Pancreas (tissue), 10 donors: ENCODE measurements at regions not wholly inside any gene's neighbourhood (a gene's known extent, or its start where the extent isn't known, plus 50 kb on each side); places are given as distances from the start of the nearest gene placed in this dataset.

ENCODE experiments used
- ATAC-seq, 4 donors: fragments of 200-7000 bp; cut with Tn5 transposase; one replicate each; pipeline versions ENCODE4 v1.8.0 to v1.9.1; 2020; ENCODE audit warnings: mild to moderate bottlenecking in 4 of 4, moderate library complexity in 4 of 4
- DNase-seq, 6 donors: peaks; one replicate each; pipeline ENCODE4 v3.0.0-alpha.2; 2020
- FAIRE-seq: peaks from 2 replicates; lab custom pipeline; 2012; peaks lifted over from hg19 to GRCh38; lab: Jason Lieb, UNC
- H3K27ac ChIP-seq, 4 donors: fragments of 200-600 bp; sonication (generic); 1 replicate in 3 of 4; 2 replicates in 1 of 4; pipeline versions ENCODE4 v1.5.0 to v1.8.0; 2020
- H3K27me3 ChIP-seq, 4 donors: fragments of 200-600 bp; one replicate each; pipeline ENCODE4 v1.8.0; 2021
- H3K36me3 ChIP-seq, 3 donors: fragments of 200-600 bp; sonication (generic) in 1 of 3; one replicate each; pipeline versions ENCODE4 v1.5.0 to v1.8.0; 2020 to 2021
- H3K4me1 ChIP-seq, 3 donors: fragments of 200-600 bp; one replicate each; pipeline ENCODE4 v1.8.0; 2021
- H3K4me3 ChIP-seq, 4 donors: fragments of 200-600 bp; sonication (generic) in 2 of 4; one replicate each; pipeline versions ENCODE4 v1.5.0 to v1.8.0; 2020 to 2021
- H3K9me3 ChIP-seq, 4 donors: fragments of 200-600 bp; one replicate each; pipeline ENCODE4 v1.8.0; 2021
- WGBS, 2 donors: extraction: QIAGEN DNeasy Blood & Tissue Kit; methylation state at CpG; one replicate each; pipeline ENCODE4 v1.1.7; 2013; 5-methylcytosine and 5-hydroxymethylcytosine counted together
- intact Hi-C, 3 donors: fragments of 100-400 bp; cut with DNase I; formaldehyde crosslinking; loops; one replicate each; pipeline versions ENCODE4 v1.11.1 to v1.14.2; 2022
- TF ChIP-seq, protein P1 (sequence below), 4 donors: fragments of 200-600 bp; sonication (generic) in 3 of 4; IDR thresholded peaks; one replicate each; pipeline versions ENCODE4 v1.5.0 to v1.8.0; 2021; ENCODE audit warnings: antibody characterized with exemption in 4 of 4
- donor health status: healthy with polysubstance abuse.
- donor health status: DM: no; HTN: no; CAD: no; lungs with moderate emphysema.
- donor health status: DM: no; HTN: no; CAD: no.
- donor health status: control.
- donor health status: control.
- donor health status: Bipolar disorder and iron deficiency.
- donor health status: DM: yes; HTN: yes; CAD: no.
- donor health status: DM: no; HTN: no; CAD: no.
- donor health status: DM: no; HTN: no; CAD: no.
- donor health status: DM: yes; HTN: yes; CAD: no.

DNA sequence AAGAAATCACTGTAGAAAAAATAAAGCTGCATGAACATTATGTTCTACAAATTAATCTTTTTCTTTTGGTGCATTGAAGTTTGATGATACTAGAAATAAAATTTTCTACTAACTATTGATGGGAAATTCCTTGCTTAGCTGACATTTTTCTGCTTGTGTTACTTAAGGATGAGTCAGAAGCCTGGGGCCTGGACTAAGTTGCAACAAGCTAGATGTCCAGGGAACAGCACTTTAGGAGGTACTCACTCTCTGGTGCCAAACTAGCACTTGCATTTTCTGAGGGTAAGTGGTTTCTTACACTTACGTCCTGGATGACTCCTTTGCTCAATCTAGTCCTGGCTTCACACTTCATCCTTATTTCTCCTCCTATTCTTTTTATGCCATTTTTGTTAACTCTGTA is 945.1 kb downstream of the IGSF11 start:
- Histone ChIP-seq H3K4me3 (no peak overlapping the region), H3K27ac (no peak overlapping the region), H3K9me3 (no peaks in the 10 kb centered on the region), H3K36me3 (no peaks in the 10 kb centered on the region), H3K4me1 (no peaks in the 10 kb centered on the region), H3K27me3 (no peaks in the 10 kb centered on the region)
- 59 to 71% methylated on average over 1 of the region's 1 CpG for WGBS, 2 donors
- DNase-seq (no peak), ATAC-seq (no peak), FAIRE-seq (no peak)
- TF ChIP-seq, protein P1, sequence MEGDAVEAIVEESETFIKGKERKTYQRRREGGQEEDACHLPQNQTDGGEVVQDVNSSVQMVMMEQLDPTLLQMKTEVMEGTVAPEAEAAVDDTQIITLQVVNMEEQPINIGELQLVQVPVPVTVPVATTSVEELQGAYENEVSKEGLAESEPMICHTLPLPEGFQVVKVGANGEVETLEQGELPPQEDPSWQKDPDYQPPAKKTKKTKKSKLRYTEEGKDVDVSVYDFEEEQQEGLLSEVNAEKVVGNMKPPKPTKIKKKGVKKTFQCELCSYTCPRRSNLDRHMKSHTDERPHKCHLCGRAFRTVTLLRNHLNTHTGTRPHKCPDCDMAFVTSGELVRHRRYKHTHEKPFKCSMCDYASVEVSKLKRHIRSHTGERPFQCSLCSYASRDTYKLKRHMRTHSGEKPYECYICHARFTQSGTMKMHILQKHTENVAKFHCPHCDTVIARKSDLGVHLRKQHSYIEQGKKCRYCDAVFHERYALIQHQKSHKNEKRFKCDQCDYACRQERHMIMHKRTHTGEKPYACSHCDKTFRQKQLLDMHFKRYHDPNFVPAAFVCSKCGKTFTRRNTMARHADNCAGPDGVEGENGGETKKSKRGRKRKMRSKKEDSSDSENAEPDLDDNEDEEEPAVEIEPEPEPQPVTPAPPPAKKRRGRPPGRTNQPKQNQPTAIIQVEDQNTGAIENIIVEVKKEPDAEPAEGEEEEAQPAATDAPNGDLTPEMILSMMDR (IDR thresholded peaks at IDR 0.05): no peak
- intact Hi-C loops: no loop called here

DNA sequence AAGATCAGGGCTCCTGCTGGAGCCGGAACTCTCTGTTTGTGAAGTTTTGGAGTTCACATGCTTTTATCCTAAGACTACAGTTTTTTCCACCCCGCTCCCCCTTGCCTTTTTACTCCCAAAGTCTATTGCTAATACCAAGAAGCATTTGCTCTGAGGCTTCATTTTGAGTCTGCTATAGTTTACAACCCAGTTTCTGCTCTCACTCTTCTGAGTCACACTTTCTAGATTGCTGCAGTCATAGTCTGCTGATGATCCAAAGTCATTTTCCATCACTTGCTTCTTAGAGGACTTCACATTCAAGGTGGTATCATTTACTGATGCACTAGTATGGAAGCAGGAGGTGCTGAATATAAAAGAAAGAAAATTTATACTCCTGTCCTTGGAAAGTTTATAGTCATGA is 937.4 kb downstream of the IGSF11 start:
- no peak for ATAC-seq
- TF ChIP-seq, protein P1 (IDR thresholded peaks at IDR 0.05): no peak
- intact Hi-C loops: no loop called here
- Histone ChIP-seq H3K4me1 (no peaks in the 10 kb centered on the region), H3K9me3 (no peaks in the 10 kb centered on the region), H3K36me3 (no peaks in the 10 kb centered on the region), H3K27me3 (no peaks in the 10 kb centered on the region), H3K27ac (no peak overlapping the region), H3K4me3 (no peak overlapping the region)
- DNase-seq: no peak
- 68 to 75% methylated on average over 2 of the region's 2 CpGs for WGBS, 2 donors
- no peak for FAIRE-seq

DNA sequence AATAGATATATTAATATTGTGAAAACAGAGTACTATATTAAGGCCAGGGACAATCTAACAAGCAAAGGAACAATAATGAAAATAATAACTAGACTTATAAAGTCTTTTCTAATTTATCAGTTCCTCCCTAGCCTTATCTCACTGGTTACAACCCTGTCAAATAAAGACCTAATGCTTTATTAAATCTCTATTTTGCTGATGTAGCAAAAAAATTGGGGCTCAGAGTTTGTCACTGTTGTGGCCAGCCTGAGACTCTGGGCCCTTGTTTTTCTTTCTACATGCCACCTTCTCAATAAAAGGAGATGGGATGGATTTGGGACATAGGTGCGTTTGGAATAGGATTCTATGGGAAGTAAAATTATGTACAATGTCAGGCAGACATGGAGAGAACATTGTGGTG is 937.0 kb downstream of the IGSF11 start:
- no peaks in the 10 kb centered on the region for H3K9me3 ChIP-seq
- no peaks in the 10 kb centered on the region for H3K36me3 ChIP-seq
- no peak overlapping the region for H3K27ac ChIP-seq
- TF ChIP-seq, protein P1 (IDR thresholded peaks at IDR 0.05): no peak
- intact Hi-C loops: no loop called here
- H3K27me3 ChIP-seq: no peaks in the 10 kb centered on the region
- no peak overlapping the region for H3K4me3 ChIP-seq
- no peak for DNase-seq
- WGBS, 2 donors: 53 to 60% methylated on average over 1 of the region's 1 CpG
- ATAC-seq: no peak
- no peak for FAIRE-seq
- no peaks in the 10 kb centered on the region for H3K4me1 ChIP-seq

DNA sequence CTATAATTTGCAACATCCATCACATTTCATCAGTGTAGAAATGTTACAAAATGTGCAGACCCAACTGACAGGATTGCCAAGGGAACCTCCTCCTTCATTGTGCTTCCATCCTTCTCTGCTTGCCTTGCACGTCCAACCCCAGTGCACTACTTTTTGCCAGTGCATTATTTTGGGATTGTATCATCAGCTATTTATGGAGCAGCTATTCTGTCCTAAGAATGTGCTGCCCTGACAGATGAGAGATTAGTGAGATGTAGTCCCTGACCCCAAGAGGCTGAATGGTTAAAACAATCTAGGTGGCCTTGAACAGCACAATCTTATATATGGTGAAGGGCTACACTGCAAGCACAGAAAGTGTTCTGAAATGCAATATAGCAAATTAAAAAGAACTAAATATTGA is 935.8 kb downstream of the IGSF11 start:
- Histone ChIP-seq H3K9me3 (no peaks in the 10 kb centered on the region), H3K27ac (no peak overlapping the region), H3K27me3 (no peaks in the 10 kb centered on the region), H3K36me3 (no peaks in the 10 kb centered on the region), H3K4me1 (no peaks in the 10 kb centered on the region), H3K4me3 (no peak overlapping the region)
- no peak for ATAC-seq
- WGBS, 2 donors: 14 to 29% methylated on average over 1 of the region's 1 CpG
- no peak for FAIRE-seq
- TF ChIP-seq, protein P1 (IDR thresholded peaks at IDR 0.05): no peak
- no peak for DNase-seq
- intact Hi-C loops: no loop called here

DNA sequence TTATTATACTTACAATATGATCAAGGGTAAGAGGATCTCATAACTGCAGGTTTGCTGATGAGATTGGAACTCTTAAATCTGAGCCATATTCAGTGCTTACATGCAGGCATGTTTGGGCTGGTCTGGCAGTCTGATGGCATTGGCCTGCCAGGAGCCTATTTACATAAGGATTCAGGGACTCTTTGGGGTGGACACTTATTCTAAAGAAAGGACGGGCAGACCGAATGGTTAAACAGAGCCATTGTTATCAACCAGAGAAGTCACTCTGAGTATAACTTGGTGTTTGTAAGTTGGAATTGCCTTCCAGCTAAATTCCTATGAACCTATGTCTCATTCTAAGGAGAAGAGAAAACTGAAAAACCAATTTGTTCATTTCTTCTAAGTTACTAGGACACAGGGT is 932.8 kb downstream of the IGSF11 start:
- FAIRE-seq (no peak), ATAC-seq (no peak), DNase-seq (no peak)
- H3K4me3 ChIP-seq: no peak overlapping the region
- H3K27me3 ChIP-seq: no peaks in the 10 kb centered on the region
- H3K36me3 ChIP-seq: no peaks in the 10 kb centered on the region
- TF ChIP-seq, protein P1 (IDR thresholded peaks at IDR 0.05): no peak
- WGBS, 2 donors: 41 to 55% methylated on average over 2 of the region's 2 CpGs
- H3K27ac ChIP-seq: no peak overlapping the region
- intact Hi-C loops: no loop called here
- no peaks in the 10 kb centered on the region for H3K9me3 ChIP-seq
- no peaks in the 10 kb centered on the region for H3K4me1 ChIP-seq
